Stimulated activated CD4-positive, alpha-beta T cell treated with anti-CD3 and anti-CD28 coated beads, Interleukin-2, amount 100 ng/mL, for 24 hours (primary cell): ENCODE measurements at regions not wholly inside any gene's neighbourhood (a gene's known extent, or its start where the extent isn't known, plus 50 kb on each side); places are given as distances from the start of the nearest gene placed in this dataset.

Source experiments
- DNase-seq, 2 donors: peaks; one replicate each; pipeline ENCODE4 v3.0.0-alpha.2; 2020

DNA sequence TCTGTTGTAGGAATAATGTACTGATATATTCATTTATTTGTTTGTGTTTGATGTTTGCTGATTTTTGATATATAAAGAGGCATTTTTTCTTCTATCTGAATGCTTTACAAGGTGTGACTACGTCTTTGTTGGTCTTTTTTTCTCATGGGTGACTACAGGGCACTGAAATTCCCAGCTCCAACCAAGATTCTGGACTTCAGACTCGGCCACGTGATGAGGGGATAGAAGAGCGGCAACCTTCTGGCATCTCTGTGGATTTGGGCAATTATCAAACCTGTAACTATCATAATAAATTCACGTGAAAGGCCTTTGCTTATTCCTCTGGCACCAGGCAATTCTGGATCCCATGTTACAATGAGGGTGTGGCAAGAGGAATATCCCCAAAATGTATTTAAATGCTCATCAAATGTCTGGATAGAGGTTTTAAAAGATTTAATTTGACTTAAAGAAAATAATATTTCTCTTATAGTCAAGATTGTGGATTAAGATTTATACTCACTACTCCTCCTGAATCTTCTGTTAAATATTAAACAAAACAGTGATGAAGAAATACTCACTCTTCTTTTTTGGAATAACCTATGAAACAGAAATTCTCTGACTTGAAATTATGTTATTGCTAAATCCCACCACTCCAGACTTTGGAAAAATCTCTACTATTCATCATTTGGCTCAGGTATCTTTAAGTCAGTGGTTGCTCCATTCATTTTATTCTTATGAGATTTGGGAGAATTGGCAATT is 276.3 kb downstream of the GPR37 start:
- no peak for DNase-seq

DNA sequence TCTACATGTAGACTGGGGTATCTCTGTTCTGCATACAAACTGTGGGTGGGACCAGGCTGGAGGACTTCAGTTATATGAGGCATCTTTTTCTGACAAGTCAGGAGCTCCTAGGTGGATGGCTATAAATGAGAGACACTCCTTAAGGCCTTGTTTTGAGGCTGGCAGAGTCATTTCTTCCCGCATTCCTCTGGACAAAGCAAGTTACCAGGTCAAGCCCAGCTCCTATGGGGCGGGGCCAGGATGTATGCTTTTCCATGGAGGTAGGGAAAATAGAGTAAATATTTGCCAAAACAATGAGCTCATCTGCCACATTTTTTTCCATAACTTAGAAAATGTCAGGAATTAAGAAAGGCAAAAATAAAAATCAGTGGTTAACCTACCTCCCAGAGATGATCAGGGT is 283.4 kb downstream of the GPR37 start:
- DNase-seq, result no peak

- no peak for DNase-seq
Measured at GRCh38 chr7:124480821-124481290, 284.7 kb downstream of the GPR37 start.

DNA sequence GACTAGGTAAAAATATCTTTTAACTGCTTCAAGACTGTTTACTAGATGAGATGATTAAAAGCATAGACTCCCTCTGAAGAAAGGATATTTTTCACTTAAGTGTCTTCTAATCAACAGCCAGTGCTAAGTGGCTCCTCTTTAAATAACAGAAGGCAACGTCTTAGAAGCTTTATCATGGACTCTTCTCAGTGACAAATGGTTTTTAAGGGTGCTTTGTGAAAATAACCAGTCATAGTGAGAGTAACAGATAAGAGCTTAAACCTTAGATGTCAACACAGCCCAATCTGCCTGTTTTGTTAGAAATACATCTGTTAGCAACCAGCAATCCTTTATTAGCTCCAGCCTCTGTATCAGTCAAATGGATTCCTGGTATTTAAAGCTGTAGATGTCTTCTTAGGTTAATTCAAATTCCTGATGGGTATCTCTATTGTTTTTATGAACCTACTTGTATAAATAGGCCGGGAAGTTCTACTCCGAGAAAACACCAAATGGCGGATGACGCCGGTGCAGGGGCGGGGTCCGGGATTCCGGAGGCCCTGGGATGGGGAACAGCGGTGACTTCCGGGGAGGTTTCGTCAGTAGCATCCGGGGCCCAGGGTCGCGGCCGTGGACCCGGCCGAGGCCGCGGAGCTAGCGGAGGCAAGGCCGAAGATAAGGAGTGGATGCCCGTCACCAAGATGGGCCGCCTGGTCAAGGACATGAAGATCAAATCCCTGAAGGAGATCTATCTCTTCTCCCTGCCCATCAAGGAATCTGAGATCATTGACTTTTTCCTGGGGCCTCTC is 285.4 kb downstream of the GPR37 start:
- DNase-seq, result no peak

DNA sequence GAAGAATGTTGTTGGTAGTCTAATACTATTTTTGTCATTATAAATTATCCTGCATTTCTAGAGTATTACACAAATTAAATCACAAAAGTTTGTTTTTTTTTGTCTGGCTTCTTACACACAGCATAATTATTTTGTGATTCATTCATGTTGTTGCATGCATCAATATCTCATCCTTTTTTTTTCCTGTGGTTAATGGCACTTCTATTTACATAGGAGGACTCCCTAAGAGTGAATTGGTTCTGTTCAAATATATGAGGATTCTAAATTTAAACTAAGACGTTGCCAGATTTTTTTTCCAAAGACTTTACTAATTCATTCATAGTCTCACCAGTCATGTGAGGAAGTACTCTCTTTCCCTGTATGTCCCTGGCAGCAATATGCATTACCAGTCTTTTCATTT is 303.3 kb downstream of the GPR37 start:
- no peak for DNase-seq

DNA sequence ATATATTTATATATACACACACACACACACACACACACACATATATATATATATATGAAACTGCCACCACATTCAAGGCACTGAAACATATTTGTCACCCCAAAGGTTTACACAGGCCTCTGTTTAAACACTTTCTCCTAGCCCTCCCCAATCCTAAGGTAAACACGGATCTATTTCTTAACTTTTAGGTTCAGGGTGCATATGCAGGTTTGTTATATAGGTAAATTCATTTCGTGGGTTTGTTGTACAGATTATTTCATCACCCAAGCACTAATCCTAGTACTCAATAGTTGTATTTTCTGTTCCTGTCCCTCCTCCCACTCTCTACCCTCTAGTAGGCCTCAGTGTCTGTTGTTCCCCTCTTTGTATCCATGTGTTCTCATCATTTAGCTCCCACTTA is 305.0 kb downstream of the GPR37 start:
- DNase-seq, result no peak

GRCh38 chr7:124460056-124460450 is 305.5 kb downstream of the GPR37 start:
- no peak for DNase-seq

DNA sequence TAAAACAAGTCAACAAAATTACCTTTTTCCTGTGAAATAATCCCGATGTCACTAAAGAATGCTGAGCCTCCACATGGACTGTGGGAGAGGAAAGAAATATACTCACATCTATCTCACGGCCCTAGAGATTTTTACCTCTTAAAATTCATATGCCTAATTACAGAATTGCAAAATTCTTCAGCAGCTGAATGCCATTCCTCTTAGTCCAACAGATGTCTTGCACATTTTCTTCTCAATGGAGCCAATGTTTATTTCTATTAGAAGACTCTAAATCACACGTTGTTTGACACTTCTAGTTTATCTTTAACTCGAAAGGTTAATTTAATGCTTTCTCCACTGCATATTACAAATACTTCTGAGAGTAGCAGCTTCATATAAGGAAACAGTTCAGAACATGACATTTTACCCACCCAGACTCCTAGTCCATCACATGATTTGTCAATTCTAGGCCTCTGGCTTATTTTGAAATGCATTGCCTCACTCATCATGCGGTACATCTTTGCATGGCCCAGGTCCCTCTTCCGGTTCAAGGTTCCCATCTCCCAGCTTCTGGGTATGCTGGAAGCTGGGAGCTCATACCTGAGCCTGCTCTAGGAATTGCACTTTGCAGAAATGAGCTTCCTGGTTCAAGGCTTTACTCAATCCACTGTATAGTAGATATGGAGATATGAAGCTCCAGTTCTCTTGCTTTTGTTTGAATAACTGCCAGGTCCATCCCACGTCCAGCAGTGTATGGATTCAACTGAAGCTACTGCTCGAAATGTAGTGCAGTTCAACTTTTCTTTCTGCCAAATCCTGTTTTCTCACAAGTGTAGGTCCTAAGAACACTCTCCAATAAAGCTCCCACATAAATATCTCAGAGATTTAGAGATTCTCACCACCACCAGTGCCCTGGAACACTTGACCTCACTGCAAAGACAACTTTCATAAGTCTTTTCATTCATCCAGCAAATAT is 306.2 kb downstream of the GPR37 start:
- no peak for DNase-seq

GRCh38 chr7:124457841-124458240 is 307.8 kb downstream of the GPR37 start:
- DNase-seq, result no peak

GRCh38 chr7:124456286-124456685 is 309.3 kb downstream of the GPR37 start:
- DNase-seq, result no peak

DNA sequence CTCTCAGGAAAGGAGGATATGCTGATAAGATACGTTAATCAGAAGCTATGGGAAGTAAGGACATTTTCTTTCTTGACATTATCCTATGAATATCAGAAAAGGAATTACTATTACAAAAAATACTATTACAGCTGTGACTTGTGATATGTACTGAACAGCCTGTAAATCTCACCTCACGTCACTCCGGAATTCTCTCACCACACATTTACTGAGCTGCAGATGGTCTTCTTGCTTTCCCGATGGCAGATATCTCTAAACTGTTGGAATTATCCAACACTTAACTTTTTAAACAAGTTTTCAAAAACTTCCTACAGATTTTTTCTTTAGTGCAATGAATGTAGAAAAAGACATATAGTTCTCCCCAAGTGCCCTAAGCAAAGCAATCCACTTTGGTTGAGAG is 313.4 kb downstream of the GPR37 start:
- no peak for DNase-seq

DNA sequence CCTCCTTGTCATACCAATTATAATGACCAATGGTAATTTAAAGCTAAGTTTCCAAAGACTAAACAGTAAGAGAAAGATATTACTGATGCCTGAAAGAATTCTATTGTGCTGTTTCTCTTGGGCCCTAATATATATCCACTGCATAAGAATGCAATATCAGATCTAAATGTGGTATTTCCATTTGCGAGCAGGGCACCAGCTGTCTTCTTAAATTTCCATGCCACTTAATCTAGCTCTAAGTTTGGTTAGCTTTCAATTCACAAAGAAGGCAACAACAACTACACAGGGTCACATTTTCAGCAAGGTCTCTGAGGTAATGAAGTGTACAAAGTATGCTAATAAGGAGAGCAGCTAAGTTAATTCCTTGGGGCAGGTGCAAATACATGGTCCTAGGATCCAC is 315.7 kb downstream of the GPR37 start:
- no peak for DNase-seq

GRCh38 chr7:124444696-124445480 is 320.7 kb downstream of the GPR37 start:
- no peak for DNase-seq

GRCh38 chr7:124443762-124444161 is 321.8 kb downstream of the GPR37 start:
- DNase-seq, result no peak

DNA sequence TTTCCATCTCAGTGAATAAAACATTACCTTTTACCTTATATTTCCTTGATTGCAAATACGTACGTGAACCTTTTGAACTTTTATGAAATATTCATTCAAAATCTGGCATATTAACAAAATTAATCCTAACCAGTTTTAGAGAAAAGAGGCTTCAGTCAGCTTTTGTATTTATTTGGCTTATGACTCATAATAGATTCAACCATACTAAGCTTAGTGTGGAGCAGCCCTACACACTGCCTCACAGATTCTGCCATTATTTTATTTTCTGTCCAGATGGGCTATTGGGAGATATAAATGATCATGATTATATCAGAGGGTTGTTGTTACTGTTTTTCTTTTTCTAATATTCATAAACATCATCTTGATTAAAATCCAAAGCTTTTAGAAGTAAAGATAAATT is 325.5 kb downstream of the GPR37 start:
- DNase-seq, result no peak

- no peak for DNase-seq
Measured at GRCh38 chr7:124432009-124432578, 333.5 kb downstream of the GPR37 start.

GRCh38 chr7:124429923-124430322 is 335.7 kb downstream of the GPR37 start:
- no peak for DNase-seq

DNA sequence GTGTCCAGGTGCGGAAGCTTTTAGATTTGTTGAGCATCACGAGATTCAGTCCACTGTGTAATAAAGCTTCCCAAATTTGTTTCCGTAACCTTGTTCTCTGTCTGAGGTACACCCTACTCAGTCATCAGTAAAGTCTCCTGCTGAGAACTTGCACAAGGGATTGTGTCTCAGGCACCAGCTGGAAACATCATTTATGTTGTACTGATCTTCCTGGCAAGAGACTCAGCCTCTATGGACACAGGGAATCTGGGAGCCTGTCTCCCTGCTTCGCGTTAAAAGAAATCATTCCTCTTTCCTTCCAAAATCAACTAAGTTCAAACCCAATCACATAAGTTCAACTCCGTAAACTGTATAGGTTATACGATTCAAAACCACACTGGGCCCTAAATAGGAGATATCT is 336.8 kb downstream of the GPR37 start:
- DNase-seq, result no peak

GRCh38 chr7:124426621-124427020 is 339.0 kb downstream of the GPR37 start:
- no peak for DNase-seq

DNA sequence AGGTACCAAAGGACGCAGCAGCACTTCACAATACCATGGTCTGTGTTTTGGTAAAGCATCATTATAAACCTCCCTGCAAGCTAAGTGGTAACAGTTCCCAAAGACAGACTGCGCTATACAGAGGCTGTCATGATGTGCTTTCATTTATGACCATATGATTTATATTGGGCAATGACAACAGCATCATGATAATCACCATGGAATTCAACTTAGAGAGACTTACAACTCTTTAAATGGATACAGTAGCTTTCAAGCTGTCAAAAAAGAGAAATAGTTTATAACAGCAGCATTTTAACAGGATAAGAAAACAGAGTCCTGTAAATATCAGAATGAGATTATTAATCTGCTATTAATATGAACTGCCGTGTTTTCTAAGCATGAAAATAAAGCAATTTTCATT is 341.7 kb downstream of the GPR37 start:
- DNase-seq, result no peak

GRCh38 chr7:124422081-124422480 is 343.5 kb downstream of the GPR37 start:
- DNase-seq, result no peak

- no peak for DNase-seq
Measured at GRCh38 chr7:124420367-124420766, 345.2 kb downstream of the GPR37 start.
